Stimulated activated CD4-positive, alpha-beta T cell treated with anti-CD3 and anti-CD28 coated beads, TNF-alpha, amount 100 ng/mL, for 4 hours (primary cell): ENCODE measurements at regions not wholly inside any gene's neighbourhood (a gene's known extent, or its start where the extent isn't known, plus 50 kb on each side); places are given as distances from the start of the nearest gene placed in this dataset.
"Not testable (repeated sequence)": the region's sequence is repeated elsewhere in the genome, so short reads cannot be mapped to it uniquely, and the experiment has no call there.

Experiments used
- DNase-seq, 3 experiments: peaks; one replicate each; pipeline ENCODE4 v3.0.0-alpha.2; 2020; ENCODE audit warnings: low read depth in 3 of 3

GRCh38 chr2:76697439-76697838 lies 824.7 kb downstream of the LRRTM4 start:
- DNase-seq: not testable (repeated sequence)

- no peak for DNase-seq
Measured at GRCh38 chr2:76692908-76693307, 829.3 kb downstream of the LRRTM4 start.

GRCh38 chr2:76688732-76689131 lies 833.4 kb downstream of the LRRTM4 start:
- DNase-seq: no peak

GRCh38 chr2:76687923-76688322 lies 834.3 kb downstream of the LRRTM4 start:
- no peak for DNase-seq

GRCh38 chr2:76684756-76685155 lies 837.4 kb downstream of the LRRTM4 start:
- no peak for DNase-seq

DNA sequence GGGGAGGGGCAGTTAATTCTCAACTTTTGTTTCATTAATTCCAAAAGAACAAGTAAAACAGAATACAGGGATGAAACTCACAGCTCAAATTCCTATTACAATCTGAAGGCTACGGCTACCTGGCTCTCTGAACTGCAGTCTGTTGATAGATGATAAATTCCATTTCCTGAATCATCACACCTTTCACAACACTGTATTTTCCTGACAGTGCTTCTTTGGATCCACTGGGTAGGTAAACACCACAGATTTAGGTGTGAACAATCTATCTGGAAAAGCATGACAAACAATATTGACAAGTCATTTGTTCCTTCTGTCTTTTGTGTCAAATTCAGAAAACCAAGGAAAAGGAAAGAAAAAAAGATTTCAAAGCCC lies 843.2 kb downstream of the LRRTM4 start:
- no peak for DNase-seq

- no peak for DNase-seq
Measured at GRCh38 chr2:76678383-76679024, 843.7 kb downstream of the LRRTM4 start.

DNA sequence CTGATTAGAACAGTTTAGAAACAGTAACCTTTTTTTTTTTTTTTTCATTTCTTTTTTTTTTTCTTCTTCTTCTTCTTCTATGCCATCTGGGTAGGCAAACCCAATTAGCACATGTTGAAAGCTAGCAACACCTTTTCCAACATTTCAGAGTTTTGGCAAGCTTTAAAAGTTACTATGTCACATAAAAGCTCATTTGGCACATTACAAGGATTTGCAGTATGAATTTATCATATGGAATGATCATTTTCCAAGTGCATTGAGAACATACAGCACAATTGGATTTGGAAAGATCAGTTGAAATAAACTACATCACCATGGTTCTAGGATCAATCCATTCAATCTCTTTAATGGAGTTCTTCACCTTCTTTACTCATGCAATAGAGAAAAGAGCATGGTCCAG lies 847.0 kb downstream of the LRRTM4 start:
- no peak for DNase-seq

- no peak for DNase-seq
Measured at GRCh38 chr2:76672798-76673197, 849.4 kb downstream of the LRRTM4 start.

- DNase-seq: no peak
Measured at GRCh38 chr2:76669966-76670465, 852.2 kb downstream of the LRRTM4 start.

DNA sequence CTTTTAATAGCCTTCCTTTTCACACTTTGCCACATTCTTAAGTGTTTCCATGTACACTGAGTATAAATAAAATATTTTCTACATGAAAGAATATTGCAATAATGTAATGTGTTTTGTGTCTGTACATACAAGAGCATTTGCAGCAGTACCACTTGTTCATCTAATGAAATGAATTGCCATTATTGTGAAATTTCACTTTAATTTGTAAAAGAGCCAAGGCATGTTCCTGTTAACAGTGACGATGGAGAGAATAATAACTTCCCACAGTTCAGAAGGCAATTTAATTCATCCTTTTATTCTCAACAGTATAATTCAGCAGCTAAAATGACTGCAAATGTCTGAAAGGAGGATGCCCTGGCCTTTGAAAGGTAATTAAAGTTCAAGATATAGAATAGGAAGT lies 853.9 kb downstream of the LRRTM4 start:
- DNase-seq: no peak

GRCh38 chr2:76667821-76668271 lies 854.3 kb downstream of the LRRTM4 start:
- DNase-seq: no peak

- no peak for DNase-seq
Measured at GRCh38 chr2:76642129-76642528, 880.0 kb downstream of the LRRTM4 start.

DNA sequence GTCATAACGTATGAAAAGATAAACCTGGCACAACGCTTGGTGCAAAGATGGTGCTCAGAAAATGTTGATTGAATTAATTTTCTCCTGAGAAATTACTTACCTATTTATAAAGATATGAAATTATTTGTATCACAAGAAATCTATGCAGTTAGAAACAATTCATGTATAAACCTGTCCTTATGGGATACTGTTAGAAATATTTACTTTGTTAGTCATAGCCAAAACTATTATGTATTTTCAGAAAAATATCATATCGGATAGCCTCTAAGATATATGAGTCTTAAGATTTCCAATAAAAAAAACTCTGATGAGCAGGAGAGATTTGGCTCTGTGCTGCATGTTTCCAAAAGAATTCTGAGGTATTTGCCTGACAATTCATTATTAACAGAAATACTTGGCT lies 880.7 kb downstream of the LRRTM4 start:
- DNase-seq: no peak

- no peak for DNase-seq
Measured at GRCh38 chr2:76640905-76641304, 881.3 kb downstream of the LRRTM4 start.

DNA sequence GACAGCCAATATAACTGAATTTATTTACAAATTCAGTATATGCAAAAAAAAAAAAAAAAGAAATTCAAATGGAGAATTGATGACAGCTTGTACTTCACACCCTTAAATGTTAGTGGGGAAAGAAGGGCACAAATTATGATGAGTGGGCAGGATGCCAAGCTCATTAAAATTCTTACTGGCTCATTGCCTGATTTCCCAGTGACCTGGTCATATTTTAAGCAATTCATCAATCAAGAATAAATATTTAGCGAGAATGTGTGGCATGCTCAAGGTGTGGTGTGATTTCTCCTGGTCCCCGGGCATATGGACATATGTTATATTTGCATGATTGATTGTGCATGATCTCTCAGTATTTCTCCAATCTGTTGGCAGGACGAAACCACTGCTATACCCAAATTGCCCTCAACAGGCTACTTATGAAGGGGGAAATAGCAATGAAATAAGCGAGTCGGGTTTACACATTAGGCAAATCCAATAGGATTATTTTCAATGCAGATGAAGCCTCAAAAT lies 883.0 kb downstream of the LRRTM4 start:
- DNase-seq: no peak

- DNase-seq: no peak
Measured at GRCh38 chr2:76633276-76633921, 888.8 kb downstream of the LRRTM4 start.

DNA sequence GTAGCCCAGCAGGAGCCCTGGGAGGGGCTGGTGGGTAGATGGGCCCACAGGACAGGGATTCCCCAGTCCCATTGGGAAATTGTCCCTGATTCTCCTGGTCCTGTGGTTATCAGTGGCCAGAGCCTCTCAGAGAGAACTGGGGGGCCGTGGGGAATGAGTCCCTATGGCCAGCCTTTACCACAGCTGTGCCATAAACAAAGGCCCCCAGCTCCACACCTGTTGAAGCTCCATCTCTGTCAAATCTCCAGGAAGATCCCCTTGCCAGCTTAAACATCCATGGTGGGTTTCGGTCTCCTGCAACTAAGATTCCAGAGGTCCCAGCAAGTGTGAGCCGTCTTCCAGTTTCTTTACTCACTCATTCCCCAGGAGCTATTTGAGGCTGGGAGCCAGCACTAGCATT lies 897.1 kb downstream of the LRRTM4 start:
- DNase-seq: no peak

GRCh38 chr2:76613330-76613729 lies 902.6 kb upstream of the GCFC2 start:
- no peak for DNase-seq

- no peak for DNase-seq
Measured at GRCh38 chr2:76612764-76613163, 902.0 kb upstream of the GCFC2 start.

DNA sequence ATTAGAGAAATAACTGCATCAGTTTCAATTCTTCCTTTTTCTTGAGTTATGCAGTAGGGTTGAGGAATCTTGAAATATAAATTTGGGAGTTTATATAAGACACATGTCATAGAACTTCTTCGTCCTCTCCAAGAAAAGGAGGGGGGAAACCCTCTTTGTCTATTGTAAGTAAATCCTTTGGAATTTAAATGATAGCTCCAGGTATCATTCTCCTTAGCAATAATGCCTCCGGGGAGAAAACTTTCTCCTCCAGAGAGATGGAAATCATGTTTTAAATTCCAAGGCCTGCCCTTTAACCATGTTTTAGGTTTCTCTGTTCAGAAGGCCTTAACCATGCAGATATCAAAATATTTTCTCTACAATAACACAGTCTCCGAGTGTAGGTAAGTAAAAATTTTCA lies 899.7 kb upstream of the GCFC2 start:
- DNase-seq: no peak

DNA sequence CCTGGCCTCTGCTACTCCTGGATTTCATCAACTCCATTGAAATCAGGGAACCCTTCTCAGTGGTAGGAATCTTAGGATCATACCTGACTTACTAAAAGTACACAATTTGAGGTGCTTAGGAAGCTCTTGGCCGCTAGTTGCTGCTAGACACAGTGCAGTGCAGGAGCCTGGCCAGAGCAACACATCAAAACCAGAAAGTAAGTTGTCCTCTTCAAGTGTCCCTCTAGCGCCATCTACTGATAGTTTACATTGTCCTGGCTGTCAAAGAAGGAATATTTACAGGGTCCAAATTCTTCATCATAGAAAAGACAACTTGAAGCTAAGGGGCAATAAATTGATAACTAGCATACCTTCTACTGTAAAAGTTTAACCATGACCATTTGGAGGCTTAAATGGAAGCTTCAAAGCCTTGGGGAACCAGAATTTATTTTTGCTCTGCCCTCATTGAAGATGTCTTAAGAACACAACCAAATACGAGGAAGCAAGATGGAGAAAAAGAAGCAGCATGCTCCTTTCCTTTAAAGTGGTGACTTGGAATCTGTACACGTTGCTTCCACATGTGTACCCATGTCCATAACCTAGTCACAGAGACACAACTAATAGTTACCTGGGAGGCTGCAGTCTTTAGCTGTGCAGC lies 889.1 kb upstream of the GCFC2 start:
- no peak for DNase-seq

DNA sequence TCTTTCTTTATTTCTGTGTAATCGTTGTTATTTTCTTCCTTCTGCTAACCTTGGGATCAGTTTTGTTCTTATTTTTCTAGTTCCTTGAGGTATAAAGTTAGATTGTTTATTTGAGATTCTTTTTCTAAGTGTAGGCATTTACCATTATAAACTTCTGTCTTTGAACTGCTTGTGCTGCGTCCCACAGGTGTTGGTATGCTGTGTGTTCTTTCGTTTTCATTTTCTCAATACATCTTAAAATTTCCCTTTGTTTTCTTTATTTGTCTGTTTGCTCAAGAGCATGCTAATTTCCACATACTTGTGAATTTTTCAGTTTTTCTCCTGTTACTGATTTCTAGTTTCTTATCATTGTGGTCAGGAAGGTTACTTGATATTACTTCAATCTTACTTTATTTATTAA lies 873.8 kb upstream of the GCFC2 start:
- DNase-seq: no peak
